CD4-positive, alpha-beta T cell (primary cell): ENCODE measurements at regions not wholly inside any gene's neighbourhood (a gene's known extent, or its start where the extent isn't known, plus 50 kb on each side); places are given as distances from the start of the nearest gene placed in this dataset.
"Not testable (repeated sequence)": the region's sequence is repeated elsewhere in the genome, so short reads cannot be mapped to it uniquely, and the experiment has no call there.

Source experiments
- ATAC-seq: fragments of 200-7000 bp; cut with Tn5 transposase; one replicate; pipeline ENCODE4 v1.10.0; 2022; ENCODE audit warnings: mild to moderate bottlenecking; ENCODE audit not compliant: poor library complexity
- CTCF ChIA-PET: fragments of 350-600 bp; sonication (Branson Sonifier 250); formaldehyde crosslinking; loops from one replicate; lab custom pipeline; 2021; ENCODE audit warnings: antibody characterized with exemption, inconsistent platforms; lab: Charles Lee
- POLR2A ChIA-PET: fragments of 350-600 bp; sonication (Branson Sonifier 250); formaldehyde crosslinking; loops from one replicate; lab custom pipeline; 2021; ENCODE audit warnings: antibody characterized with exemption, inconsistent platforms; lab: Charles Lee
- DNase-seq, 14 experiments: peaks; one replicate each; pipeline ENCODE4 v3.0.0-alpha.2; 2013 to 2020; ENCODE audit warnings: mixed read lengths in 2 of 14
- H3K27ac ChIP-seq, 2 donors: one replicate each; pipeline versions ENCODE4 v1.5.1 to v1.7.0; 2013; ENCODE audit warnings: low read length in 2 of 2, low read depth in 1 of 2, mild to moderate bottlenecking in 1 of 2
- H3K27me3 ChIP-seq, 2 experiments: 1 replicate in 1 of 2; 2 replicates in 1 of 2; pipeline versions ENCODE4 v1.6.1 to v1.7.0; 2013; ENCODE audit warnings: low read length in 2 of 2, control low read depth in 1 of 2, mild to moderate bottlenecking in 1 of 2, moderate library complexity in 1 of 2; ENCODE audit not compliant: insufficient read depth in 2 of 2, control insufficient read depth in 1 of 2
- H3K36me3 ChIP-seq: one replicate; pipeline ENCODE4 v1.6.1; 2013; ENCODE audit warnings: low read length, control low read depth; ENCODE audit not compliant: insufficient read depth
- H3K4me1 ChIP-seq: one replicate; pipeline ENCODE4 v1.6.1; 2013; ENCODE audit warnings: low read length, control low read depth; ENCODE audit not compliant: insufficient read depth
- H3K4me3 ChIP-seq: one replicate; pipeline ENCODE4 v1.5.1; 2013; ENCODE audit warnings: mild to moderate bottlenecking, low read length, moderate library complexity
- H3K9me3 ChIP-seq, 2 experiments: 1 replicate in 1 of 2; 2 replicates in 1 of 2; pipeline versions ENCODE4 v1.6.1 to v1.7.0; 2013; ENCODE audit warnings: low read length in 2 of 2, mild to moderate bottlenecking in 2 of 2, control low read depth in 1 of 2, moderate library complexity in 1 of 2; ENCODE audit not compliant: control insufficient read depth in 1 of 2, insufficient read depth in 1 of 2
- H3K27ac Mint-ChIP-seq: one replicate; pipeline ENCODE4 v1.8.0; 2020; ENCODE audit warnings: mixed read lengths
- H3K27me3 Mint-ChIP-seq: one replicate; pipeline ENCODE4 v1.8.0; 2021; ENCODE audit warnings: mixed read lengths
- H3K36me3 Mint-ChIP-seq: one replicate; pipeline ENCODE4 v1.8.0; 2021; ENCODE audit warnings: low read depth, mixed read lengths
- H3K4me1 Mint-ChIP-seq: one replicate; pipeline ENCODE4 v1.8.0; 2021; ENCODE audit warnings: low read depth, mixed read lengths
- H3K4me3 Mint-ChIP-seq: one replicate; pipeline ENCODE4 v1.8.0; 2020; ENCODE audit warnings: mild to moderate bottlenecking, mixed read lengths
- H3K9me3 Mint-ChIP-seq: one replicate; pipeline ENCODE4 v1.8.0; 2020; ENCODE audit warnings: mixed read lengths
- intact Hi-C, 2 experiments: fragments of 100-400 bp; cut with DNase I in 1 of 2; cut with micrococcal nuclease in 1 of 2; formaldehyde crosslinking; loops; one replicate each; pipeline versions ENCODE4 v1.15.1 to v1.9.0; 2023 to 2025; cut with DNase I, micrococcal nuclease
- TF ChIP-seq, protein P1 (sequence below): fragments of 200-600 bp; IDR thresholded peaks from one replicate; pipeline ENCODE4 v1.8.0; 2022; ENCODE audit warnings: antibody characterized with exemption, mild to moderate bottlenecking

GRCh38 chr2:187024739-187025138 is 175.8 kb upstream of the ZSWIM2 start:
- ATAC-seq = no peak
- Histone ChIP-seq H3K27me3 (no peaks in the 10 kb centered on the region), H3K4me3 (no peak overlapping the region), H3K9me3 (peaks cover 5 to 9% of the 10 kb centered on the region in 2 experiments), H3K36me3 (no peaks in the 10 kb centered on the region), H3K27ac (no peak overlapping the region), H3K4me1 (no peaks in the 10 kb centered on the region)
- Mint-ChIP-seq H3K27me3 (no peaks in the 10 kb centered on the region), H3K36me3 (no peaks in the 10 kb centered on the region), H3K27ac (no peak overlapping the region), H3K4me3 (no peak overlapping the region), H3K9me3 (peaks cover 20% of the 10 kb centered on the region), H3K4me1 (no peaks in the 10 kb centered on the region)
- CTCF ChIA-PET = interaction anchor here (0.7 kb wide), 1 partner anchor 375 kb away, joined by 3 read pairs; no protein-coding TSS in a partner anchor
- intact Hi-C loops = no loop called here
- DNase-seq = no peak
- POLR2A ChIA-PET = no interaction called here
- TF ChIP-seq, protein P1, sequence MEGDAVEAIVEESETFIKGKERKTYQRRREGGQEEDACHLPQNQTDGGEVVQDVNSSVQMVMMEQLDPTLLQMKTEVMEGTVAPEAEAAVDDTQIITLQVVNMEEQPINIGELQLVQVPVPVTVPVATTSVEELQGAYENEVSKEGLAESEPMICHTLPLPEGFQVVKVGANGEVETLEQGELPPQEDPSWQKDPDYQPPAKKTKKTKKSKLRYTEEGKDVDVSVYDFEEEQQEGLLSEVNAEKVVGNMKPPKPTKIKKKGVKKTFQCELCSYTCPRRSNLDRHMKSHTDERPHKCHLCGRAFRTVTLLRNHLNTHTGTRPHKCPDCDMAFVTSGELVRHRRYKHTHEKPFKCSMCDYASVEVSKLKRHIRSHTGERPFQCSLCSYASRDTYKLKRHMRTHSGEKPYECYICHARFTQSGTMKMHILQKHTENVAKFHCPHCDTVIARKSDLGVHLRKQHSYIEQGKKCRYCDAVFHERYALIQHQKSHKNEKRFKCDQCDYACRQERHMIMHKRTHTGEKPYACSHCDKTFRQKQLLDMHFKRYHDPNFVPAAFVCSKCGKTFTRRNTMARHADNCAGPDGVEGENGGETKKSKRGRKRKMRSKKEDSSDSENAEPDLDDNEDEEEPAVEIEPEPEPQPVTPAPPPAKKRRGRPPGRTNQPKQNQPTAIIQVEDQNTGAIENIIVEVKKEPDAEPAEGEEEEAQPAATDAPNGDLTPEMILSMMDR = no peak

DNA sequence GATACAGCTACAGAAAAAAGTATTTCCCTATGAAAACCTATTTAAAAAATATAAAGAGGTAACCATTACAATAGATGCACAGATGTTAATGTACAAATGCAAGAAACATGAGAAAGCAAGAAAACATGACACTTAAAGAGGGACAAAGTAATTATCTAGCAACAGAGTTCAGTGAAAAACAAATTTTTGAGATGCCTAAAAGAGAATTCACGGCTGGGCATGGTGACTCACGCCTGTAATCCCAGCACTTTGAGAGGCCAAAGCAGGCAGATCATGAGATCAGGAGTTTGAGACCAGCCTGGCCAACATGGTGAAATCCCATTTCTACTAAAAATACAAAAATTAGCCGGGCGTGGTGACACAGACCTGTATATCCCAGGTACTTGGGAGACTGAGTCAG is 175.0 kb upstream of the ZSWIM2 start:
- H3K27me3 ChIP-seq, H3K27ac ChIP-seq, H3K36me3 ChIP-seq, ATAC-seq, H3K36me3 Mint-ChIP-seq, H3K27me3 Mint-ChIP-seq, intact Hi-C loops, DNase-seq, POLR2A ChIA-PET, H3K9me3 ChIP-seq, H3K4me1 Mint-ChIP-seq, H3K4me3 ChIP-seq, H3K4me3 Mint-ChIP-seq, H3K27ac Mint-ChIP-seq, H3K4me1 ChIP-seq, CTCF ChIA-PET: not testable (repeated sequence)
- peaks cover 20% of the 10 kb centered on the region for H3K9me3 Mint-ChIP-seq

DNA sequence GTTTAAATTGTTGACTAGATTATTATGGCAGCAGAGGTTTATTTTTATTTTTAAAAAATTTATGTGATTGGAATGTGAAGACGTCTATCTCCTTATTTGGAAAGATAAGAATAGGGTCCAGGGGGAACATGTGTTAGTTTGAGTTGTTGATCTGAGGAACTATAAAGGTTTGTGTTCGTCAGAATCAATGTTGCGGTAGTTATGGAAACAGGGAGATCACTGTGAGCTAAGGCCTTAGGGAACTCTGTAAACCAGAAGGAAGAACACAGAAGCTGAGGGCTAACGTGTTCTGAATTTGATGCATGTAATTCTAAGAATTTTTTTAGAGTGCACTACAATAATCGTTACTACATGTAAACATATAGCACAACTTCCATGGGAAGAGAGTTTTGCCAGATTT is 168.5 kb upstream of the ZSWIM2 start:
- Mint-ChIP-seq H3K36me3 (no peaks in the 10 kb centered on the region), H3K9me3 (peaks cover 2% of the 10 kb centered on the region), H3K27me3 (no peaks in the 10 kb centered on the region), H3K4me3 (no peak overlapping the region), H3K27ac (no peak overlapping the region), H3K4me1 (no peaks in the 10 kb centered on the region)
- H3K4me3 ChIP-seq = no peak overlapping the region
- H3K9me3 ChIP-seq = no peaks in the 10 kb centered on the region
- H3K27ac ChIP-seq = no peak overlapping the region
- ATAC-seq = no peak
- TF ChIP-seq, protein P1 = no peak
- H3K36me3 ChIP-seq = no peaks in the 10 kb centered on the region
- intact Hi-C loops = no loop called here
- CTCF ChIA-PET = no interaction called here
- POLR2A ChIA-PET = no interaction called here
- H3K27me3 ChIP-seq = no peaks in the 10 kb centered on the region
- no peaks in the 10 kb centered on the region for H3K4me1 ChIP-seq
- DNase-seq = no peak

DNA sequence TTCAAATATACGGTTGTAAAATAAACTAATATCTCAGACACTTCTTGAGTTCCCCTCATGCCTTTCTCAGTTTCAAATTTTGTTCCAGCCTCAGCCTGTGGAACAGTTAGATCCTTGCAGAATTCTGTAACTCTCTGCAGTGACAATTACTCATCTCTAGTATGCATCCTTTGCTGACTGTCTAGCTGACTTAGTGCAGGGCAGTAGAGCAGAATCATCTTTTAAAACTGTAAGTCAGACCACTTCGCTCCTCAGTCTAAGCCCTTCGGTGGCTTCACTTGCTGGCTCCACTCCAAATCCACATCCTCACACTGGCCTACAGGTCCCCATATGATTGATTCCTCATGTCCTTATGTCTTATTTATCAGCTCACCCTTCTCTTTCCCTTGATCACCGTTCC is 164.1 kb upstream of the ZSWIM2 start:
- Histone ChIP-seq H3K9me3 (no peaks in the 10 kb centered on the region), H3K4me3 (no peak overlapping the region), H3K4me1 (no peaks in the 10 kb centered on the region), H3K36me3 (no peaks in the 10 kb centered on the region), H3K27me3 (no peaks in the 10 kb centered on the region), H3K27ac (no peak overlapping the region)
- Mint-ChIP-seq H3K36me3 (no peaks in the 10 kb centered on the region), H3K27me3 (no peaks in the 10 kb centered on the region), H3K9me3 (no peaks in the 10 kb centered on the region), H3K4me3 (no peak overlapping the region), H3K27ac (no peak overlapping the region), H3K4me1 (no peaks in the 10 kb centered on the region)
- TF ChIP-seq, protein P1 = no peak
- DNase-seq = no peak
- POLR2A ChIA-PET = no interaction called here
- CTCF ChIA-PET = no interaction called here
- intact Hi-C loops = no loop called here
- no peak for ATAC-seq
